Kidney epithelial cell (primary cell): ENCODE measurements at regions not wholly inside any gene's neighbourhood (a gene's known extent, or its start where the extent isn't known, plus 50 kb on each side); places are given as distances from the start of the nearest gene placed in this dataset.
A peak's percentile ranks its signal among the peaks of the same experiment; 100 is the strongest.

Experiments
- DNase-seq: peaks from one replicate; pipeline ENCODE4 v3.0.0-alpha.2; 2010; ENCODE audit warnings: low read depth
- H3K27me3 ChIP-seq: 2 replicates; pipeline ENCODE4 v1.6.0; 2011; ENCODE audit warnings: low read length; ENCODE audit not compliant: control insufficient read depth, insufficient read depth
- H3K36me3 ChIP-seq: 2 replicates; pipeline ENCODE4 v1.5.1; 2011; ENCODE audit warnings: low read length; ENCODE audit not compliant: control insufficient read depth, insufficient read depth
- H3K4me3 ChIP-seq: 2 replicates; pipeline ENCODE4 v1.5.1; 2011; ENCODE audit warnings: low read depth, mild to moderate bottlenecking, control low read depth, low read length
- CTCF ChIP-seq: IDR thresholded peaks from 2 replicates; pipeline ENCODE4 v1.5.1; 2011; ENCODE audit warnings: mild to moderate bottlenecking, moderate library complexity, low read length, control low read depth, inconsistent platforms; ENCODE audit not compliant: insufficient read depth, poor library complexity, severe bottlenecking

GRCh38 chrX:11934089-11934488, 176.1 kb downstream of the MSL3 start:
- no peak for DNase-seq
- H3K36me3 ChIP-seq = no peaks in the 10 kb centered on the region
- no peaks in the 10 kb centered on the region for H3K27me3 ChIP-seq
- H3K4me3 ChIP-seq = no peak overlapping the region
- TF ChIP-seq CTCF = no peak

- H3K4me3 ChIP-seq = no peak overlapping the region
- H3K36me3 ChIP-seq = no peaks in the 10 kb centered on the region
- TF ChIP-seq CTCF = no peak
- H3K27me3 ChIP-seq = no peaks in the 10 kb centered on the region
- DNase-seq = no peak
These were observed 183.5 kb downstream of the MSL3 start for GRCh38 chrX:11941571-11941970.

GRCh38 chrX:11944501-11944900, 186.5 kb downstream of the MSL3 start:
- Histone ChIP-seq H3K4me3 (no peak overlapping the region), H3K36me3 (no peaks in the 10 kb centered on the region), H3K27me3 (no peaks in the 10 kb centered on the region)
- peak; percentile 18 for DNase-seq
- peak; percentile 77 for TF ChIP-seq CTCF

GRCh38 chrX:11949291-11949690, 189.0 kb upstream of the FRMPD4 start:
- Histone ChIP-seq H3K4me3 (no peak overlapping the region), H3K36me3 (no peaks in the 10 kb centered on the region), H3K27me3 (no peaks in the 10 kb centered on the region)
- DNase-seq = no peak
- no peak for TF ChIP-seq CTCF

GRCh38 chrX:11952176-11952720, 186.0 kb upstream of the FRMPD4 start:
- no peaks in the 10 kb centered on the region for H3K36me3 ChIP-seq
- no peak overlapping the region for H3K4me3 ChIP-seq
- H3K27me3 ChIP-seq = no peaks in the 10 kb centered on the region
- DNase-seq = no peak
- no peak for TF ChIP-seq CTCF

GRCh38 chrX:11953615-11954014, 184.7 kb upstream of the FRMPD4 start:
- H3K4me3 ChIP-seq = no peak overlapping the region
- peak; percentile 92 for DNase-seq
- H3K27me3 ChIP-seq = no peaks in the 10 kb centered on the region
- no peak for TF ChIP-seq CTCF
- H3K36me3 ChIP-seq = no peaks in the 10 kb centered on the region
